A673 (cell line): ENCODE measurements at regions not wholly inside any gene's neighbourhood (a gene's known extent, or its start where the extent isn't known, plus 50 kb on each side); places are given as distances from the start of the nearest gene placed in this dataset.
A peak's percentile ranks its signal among the peaks of the same experiment; 100 is the strongest.
"Not testable (repeated sequence)": the region's sequence is repeated elsewhere in the genome, so short reads cannot be mapped to it uniquely, and the experiment has no call there.

Experiments
- BruUV-seq: library from RNA; stranded (reverse); fragments of 400-500 nt; replicated peaks from 2 replicates; lab custom pipeline; 2021; lab: Mats Ljungman, UMichigan
- CTCF ChIA-PET: fragments of 300-600 bp; sonication (Branson Sonifier 250); formaldehyde crosslinking; loops from one replicate; lab custom pipeline; 2022; ENCODE audit warnings: antibody characterized with exemption; lab: Charles Lee
- POLR2A ChIA-PET: fragments of 300-600 bp; sonication (Branson Sonifier 250); formaldehyde crosslinking; loops from one replicate; lab custom pipeline; 2022; ENCODE audit warnings: antibody characterized with exemption; ENCODE audit not compliant: low non-redundant PET; lab: Charles Lee
- DNase-seq: peaks from one replicate; pipeline ENCODE4 v3.0.0-alpha.2; 2015; ENCODE audit warnings: low spot score
- H3K27ac ChIP-seq: fragments of 200-600 bp; sonication (generic); 2 replicates; pipeline ENCODE4 v1.5.1; 2016; ENCODE audit warnings: mixed run types, low read depth, mild to moderate bottlenecking, mixed read lengths, antibody characterized with exemption, low read length; ENCODE audit not compliant: poor library complexity, severe bottlenecking
- H3K27me3 ChIP-seq: fragments of 200-600 bp; sonication (generic); replicated peaks from 2 replicates; pipeline ENCODE4 v1.6.1; 2017; ENCODE audit warnings: mixed run types, low read depth, mild to moderate bottlenecking, mixed read lengths, antibody characterized with exemption, low read length; ENCODE audit not compliant: insufficient read depth, poor library complexity
- H3K36me3 ChIP-seq: fragments of 200-600 bp; sonication (generic); 2 replicates; pipeline ENCODE4 v1.6.1; 2016; ENCODE audit warnings: mixed run types, mild to moderate bottlenecking, mixed read lengths, antibody characterized with exemption, low read length; ENCODE audit not compliant: insufficient read depth, poor library complexity, severe bottlenecking
- H3K4me1 ChIP-seq: fragments of 200-600 bp; sonication (generic); 2 replicates; pipeline ENCODE4 v1.6.1; 2017; ENCODE audit warnings: mixed run types, mild to moderate bottlenecking, mixed read lengths, antibody characterized with exemption, low read length; ENCODE audit not compliant: insufficient read depth, poor library complexity, severe bottlenecking
- H3K4me3 ChIP-seq: fragments of 200-600 bp; sonication (generic); 2 replicates; pipeline ENCODE4 v1.5.1; 2016; ENCODE audit warnings: low read depth, mixed run types, mild to moderate bottlenecking, mixed read lengths, low read length; ENCODE audit not compliant: poor library complexity, severe bottlenecking
- H3K9me3 ChIP-seq: fragments of 200-600 bp; sonication (generic); 2 replicates; pipeline ENCODE4 v1.6.1; 2016; ENCODE audit warnings: mixed run types, low read depth, mild to moderate bottlenecking, mixed read lengths, antibody characterized with exemption, low read length; ENCODE audit not compliant: poor library complexity, severe bottlenecking
- CTCF ChIP-seq: fragments of 300-800, 200-600 bp; sonication (generic); conservative IDR thresholded peaks from 2 replicates; pipeline ENCODE4 v1.5.1; 2017; ENCODE audit warnings: low read depth, mild to moderate bottlenecking, antibody characterized with exemption, low read length, moderate library complexity, mixed read lengths
- EZH2 ChIP-seq: fragments of 200-600 bp; sonication (generic); IDR thresholded peaks from 2 replicates; pipeline ENCODE4 v1.6.1; 2017; ENCODE audit warnings: borderline replicate concordance, low read depth, mild to moderate bottlenecking, mixed read lengths, antibody characterized with exemption, low read length; ENCODE audit not compliant: poor library complexity, severe bottlenecking
- intact Hi-C: fragments of 100-400 bp; cut with micrococcal nuclease; formaldehyde crosslinking; loops from one replicate; pipeline ENCODE4 v1.10.0; 2022; ENCODE audit not compliant: unreplicated experiment

DNA sequence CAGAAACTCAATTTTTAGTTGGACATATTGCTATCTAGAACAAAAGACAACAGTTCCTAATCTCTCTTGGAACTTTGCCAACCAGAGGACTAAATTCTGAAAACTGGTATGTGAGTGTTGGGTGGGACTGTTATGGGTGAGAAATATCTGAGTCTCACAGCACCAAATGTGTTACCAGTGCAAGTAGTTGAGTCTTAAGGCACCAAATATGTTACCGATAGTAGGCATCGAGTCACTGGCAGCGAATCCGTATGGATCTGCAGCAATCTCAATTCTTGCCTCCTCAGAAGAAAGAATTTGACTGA, 575.2 kb downstream of the DACH1 start:
- POLR2A ChIA-PET, result no interaction called here

GRCh38 chr13:71290963-71291841, 575.8 kb downstream of the DACH1 start:
- POLR2A ChIA-PET, result no interaction called here
- BruUV-seq, result no TSS peak
- no peaks in the 10 kb centered on the region for H3K27me3 ChIP-seq
- intact Hi-C loops, result no loop called here
- H3K4me1 ChIP-seq, result no peaks in the 10 kb centered on the region
- TF ChIP-seq CTCF, result no peak
- no peak for TF ChIP-seq EZH2
- no peak overlapping the region for H3K27ac ChIP-seq
- peak overlapping the region; percentile 12 for H3K4me3 ChIP-seq
- no peaks in the 10 kb centered on the region for H3K9me3 ChIP-seq
- no peaks in the 10 kb centered on the region for H3K36me3 ChIP-seq
- CTCF ChIA-PET, result interaction anchor here (0.7 kb wide), 1 partner anchor 39 kb away, joined by 3 read pairs; no protein-coding TSS in a partner anchor
- DNase-seq, result peak; percentile 11

More for the DNA sequence above, 575.2 kb downstream of the DACH1 start:
- H3K4me1 ChIP-seq, result no peaks in the 10 kb centered on the region
- H3K36me3 ChIP-seq, result no peaks in the 10 kb centered on the region
- CTCF ChIA-PET, result no interaction called here
- BruUV-seq, result no TSS peak
- TF ChIP-seq EZH2 (no peak), CTCF (no peak)
- no peak overlapping the region for H3K4me3 ChIP-seq
- H3K9me3 ChIP-seq, result no peaks in the 10 kb centered on the region
- DNase-seq, result no peak
- H3K27ac ChIP-seq, result no peak overlapping the region
- intact Hi-C loops, result no loop called here
- no peaks in the 10 kb centered on the region for H3K27me3 ChIP-seq

DNA sequence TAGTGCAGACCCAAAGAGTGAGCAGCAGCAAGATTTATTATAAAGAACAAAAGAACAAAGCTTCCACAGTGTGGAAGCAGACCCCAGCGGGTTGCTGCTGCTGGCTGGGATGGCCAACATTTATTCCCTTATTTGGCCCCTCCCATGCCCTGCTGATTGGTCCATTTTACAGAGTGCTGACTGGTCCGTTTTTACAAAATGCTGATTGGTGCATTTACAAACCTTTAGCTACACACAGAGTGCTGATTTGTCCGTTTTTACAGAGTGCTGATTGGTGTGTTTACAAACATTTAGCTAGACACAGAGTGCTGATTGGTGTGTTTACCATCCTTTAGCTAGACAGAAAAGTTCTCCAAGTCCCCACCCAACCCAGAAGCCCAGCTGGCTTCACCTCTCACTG, 577.0 kb downstream of the DACH1 start:
- BruUV-seq, H3K27ac ChIP-seq, CTCF ChIA-PET: not testable (repeated sequence)

DNA sequence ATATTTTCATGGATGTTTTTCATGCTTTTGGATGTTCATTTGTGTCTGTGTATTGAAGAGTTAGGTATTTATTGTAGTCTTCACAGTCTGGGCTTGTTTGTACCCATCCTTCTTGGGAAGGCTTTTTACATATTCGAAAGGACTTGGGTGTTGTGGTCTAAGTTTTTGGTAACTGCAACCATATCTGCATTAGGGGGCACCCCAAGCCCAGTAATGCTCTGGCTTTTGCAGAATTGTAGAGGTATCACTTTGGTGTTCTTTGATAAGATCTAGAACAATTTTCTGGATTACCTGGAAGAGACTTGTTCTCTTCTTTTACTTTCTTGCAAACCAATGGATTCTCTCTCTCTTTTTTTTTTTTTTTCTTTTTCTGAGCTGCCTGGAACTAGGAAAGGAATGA, 581.3 kb downstream of the DACH1 start:
- no peaks in the 10 kb centered on the region for H3K4me1 ChIP-seq
- intact Hi-C loops, result no loop called here
- peak; percentile 7 for DNase-seq
- POLR2A ChIA-PET, result no interaction called here
- H3K27me3 ChIP-seq, result no peaks in the 10 kb centered on the region
- no TSS peak for BruUV-seq
- TF ChIP-seq CTCF (0 out of 2 replicates have a peak, but pooled peaks have one; percentile 22), EZH2 (no peak)
- CTCF ChIA-PET, result interaction anchor here (0.6 kb wide), 1 partner anchor 343 kb away, joined by 4 read pairs; no protein-coding TSS in a partner anchor
- no peaks in the 10 kb centered on the region for H3K36me3 ChIP-seq
- H3K9me3 ChIP-seq, result no peaks in the 10 kb centered on the region
- no peak overlapping the region for H3K27ac ChIP-seq
- H3K4me3 ChIP-seq, result no peak overlapping the region

More for the DNA sequence above, 577.0 kb downstream of the DACH1 start:
- intact Hi-C loops, H3K4me3 ChIP-seq, DNase-seq, POLR2A ChIA-PET, H3K4me1 ChIP-seq, H3K27me3 ChIP-seq, H3K36me3 ChIP-seq, H3K9me3 ChIP-seq: not testable (repeated sequence)
